ENCODE measurements at regions not wholly inside any gene's neighbourhood (a gene's known extent, or its start where the extent isn't known, plus 50 kb on each side); places are given as distances from the start of the nearest gene placed in this dataset.

DNA sequence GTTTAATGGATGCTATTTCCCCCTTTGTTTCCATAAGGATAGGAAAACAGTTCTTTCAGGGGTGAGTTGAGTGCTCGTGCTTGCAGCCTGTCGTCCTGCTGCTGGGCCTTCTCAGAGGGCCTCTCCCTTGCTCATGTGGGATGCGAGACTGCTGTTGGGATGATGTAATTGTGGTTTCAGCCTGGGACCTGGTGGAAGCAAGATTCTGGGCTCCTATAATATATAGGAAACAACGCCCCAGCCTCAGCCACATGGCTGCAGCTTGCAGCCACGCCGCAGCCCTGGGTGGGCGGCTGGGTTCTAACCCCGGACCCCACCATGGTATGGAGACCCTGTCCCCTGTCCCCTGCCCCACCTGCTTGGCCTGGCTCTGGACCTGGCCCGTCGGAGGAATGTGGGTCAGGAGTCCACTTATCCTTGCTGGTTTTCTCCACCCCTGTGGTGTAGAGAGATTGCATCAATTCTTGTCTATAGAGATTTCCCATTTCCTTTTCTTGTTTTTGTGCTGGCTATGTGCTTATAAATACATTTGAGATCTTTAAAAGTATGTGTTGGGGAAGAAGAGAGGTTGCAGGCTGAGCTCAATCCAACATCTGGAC lies 357.8 kb downstream of the SIPA1L2 start:
- no peak for DNase-seq

DNA sequence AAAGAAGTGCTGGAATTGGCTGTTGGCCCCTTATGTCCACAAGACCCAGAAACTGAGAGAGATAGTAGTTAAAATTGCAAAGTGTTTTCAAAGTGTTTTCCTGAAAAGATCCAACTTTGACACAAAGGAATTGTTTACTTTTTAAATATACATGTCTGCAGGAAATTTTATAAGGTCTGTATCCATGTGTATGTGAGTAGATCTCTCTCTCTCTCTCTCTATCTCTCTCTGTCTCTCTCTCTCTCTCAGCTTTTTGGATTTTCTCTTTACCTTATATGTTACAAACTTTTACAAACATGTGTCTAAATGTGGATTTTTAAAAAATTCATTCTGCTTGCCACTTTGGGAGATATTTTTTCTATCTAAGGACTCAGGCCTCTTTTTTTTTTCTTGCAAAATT lies 358.6 kb downstream of the SIPA1L2 start:
- DNase-seq, result no peak

DNA sequence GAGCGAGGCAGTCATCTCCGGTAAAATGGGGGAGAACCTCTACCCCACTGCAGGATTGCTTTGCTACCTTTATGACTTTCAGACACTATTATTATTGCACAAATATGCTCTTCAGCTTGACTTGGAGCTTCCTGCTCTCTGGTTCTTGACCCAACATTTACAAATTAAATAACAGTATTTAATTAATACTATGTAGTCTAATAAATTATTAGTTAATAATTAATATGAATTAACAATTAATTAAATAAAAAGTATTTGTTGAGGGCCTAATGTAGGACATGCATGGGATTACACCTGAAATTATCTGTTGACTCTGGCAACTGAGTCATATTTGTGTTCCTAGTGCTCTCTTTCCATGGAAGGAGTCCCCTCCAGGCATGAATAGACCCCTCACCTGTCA lies 359.9 kb downstream of the SIPA1L2 start:
- no peak for DNase-seq

- DNase-seq, result no peak
Observed at GRCh38 chr1:232267837-232268598, 361.9 kb downstream of the SIPA1L2 start.

- no peak for DNase-seq
Observed at GRCh38 chr1:232267092-232267836, 362.7 kb downstream of the SIPA1L2 start.

DNA sequence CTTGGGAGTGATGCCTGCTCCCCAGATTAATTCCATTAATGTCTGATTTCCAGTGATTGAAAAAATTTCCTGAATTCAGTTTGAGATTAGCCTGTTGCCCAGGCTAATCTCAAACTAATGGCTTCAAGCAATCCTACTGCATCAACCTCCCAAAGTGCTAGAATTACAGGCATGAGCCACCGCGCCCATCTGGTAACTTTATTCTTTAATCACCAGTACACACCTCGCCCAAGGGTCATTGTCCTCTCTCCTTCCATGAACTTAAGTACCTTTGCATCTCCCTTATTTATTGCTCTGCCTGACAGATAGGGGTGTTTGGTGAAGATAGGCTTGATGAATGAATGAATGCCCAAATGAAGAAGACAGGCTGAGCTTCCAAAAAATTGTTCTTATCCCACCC lies 366.5 kb downstream of the SIPA1L2 start:
- DNase-seq, result no peak

GRCh38 chr1:232262991-232263390 lies 366.9 kb downstream of the SIPA1L2 start:
- no peak for DNase-seq

GRCh38 chr1:232260861-232261260 lies 369.1 kb downstream of the SIPA1L2 start:
- no peak for DNase-seq

DNA sequence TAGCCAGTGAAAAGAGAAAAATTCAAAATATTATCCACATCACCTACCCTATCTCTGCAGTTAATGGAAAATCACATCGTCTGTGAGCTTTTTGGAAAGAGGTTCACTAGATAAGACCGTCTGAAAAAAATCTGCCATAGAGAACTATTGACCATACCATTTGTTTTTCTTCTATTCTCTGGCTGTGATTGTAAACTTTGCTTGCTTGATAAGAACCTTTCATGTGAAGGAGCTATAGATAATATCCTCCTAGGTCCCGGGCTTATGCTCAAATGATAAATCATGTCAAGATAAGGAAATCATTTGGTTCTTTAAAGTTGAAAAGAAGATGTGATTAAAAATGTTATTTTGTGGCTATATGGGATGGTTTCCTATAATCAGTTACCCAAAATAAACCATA lies 369.9 kb downstream of the SIPA1L2 start:
- no peak for DNase-seq

DNA sequence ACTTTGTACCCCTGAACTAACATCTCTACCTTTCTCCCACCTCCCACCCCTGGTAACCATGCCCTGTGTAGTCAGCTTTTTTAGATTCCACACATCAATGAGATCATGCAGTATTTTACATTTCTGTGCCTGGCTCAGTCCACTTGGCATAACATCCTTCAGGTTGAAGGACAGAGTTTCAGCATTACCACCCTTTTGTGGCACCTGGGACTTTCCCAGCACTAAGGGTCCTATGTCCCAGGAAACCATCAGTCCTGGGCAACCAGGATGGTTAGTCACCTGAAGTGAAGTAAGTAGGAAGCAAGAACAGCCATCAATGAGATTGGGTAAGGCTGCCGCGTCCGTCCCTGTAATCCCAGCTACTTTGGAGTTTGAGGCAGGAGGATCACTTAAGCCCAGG lies 370.6 kb downstream of the SIPA1L2 start:
- no peak for DNase-seq

- DNase-seq, result no peak
Observed at GRCh38 chr1:232252546-232253118, 377.3 kb downstream of the SIPA1L2 start.

DNA sequence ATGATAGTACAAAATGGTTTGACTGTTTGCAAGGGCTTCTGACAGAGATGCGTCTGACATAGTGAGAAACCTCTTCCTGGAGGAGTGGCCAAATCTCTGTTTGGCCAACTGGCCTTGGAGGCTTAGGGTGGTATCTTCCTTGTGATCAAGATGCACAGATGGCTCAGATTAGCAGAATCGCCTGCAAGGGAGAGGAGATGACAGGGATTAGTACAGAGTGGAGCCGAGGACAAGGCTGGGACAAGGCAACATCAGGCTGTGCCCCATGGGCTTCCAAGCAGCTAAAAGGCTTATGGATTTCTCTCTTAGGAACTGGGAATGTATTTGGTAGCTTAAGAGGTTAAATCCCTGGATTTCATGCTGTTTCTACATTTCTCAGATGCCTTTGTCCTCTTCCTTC lies 379.1 kb downstream of the SIPA1L2 start:
- no peak for DNase-seq

DNA sequence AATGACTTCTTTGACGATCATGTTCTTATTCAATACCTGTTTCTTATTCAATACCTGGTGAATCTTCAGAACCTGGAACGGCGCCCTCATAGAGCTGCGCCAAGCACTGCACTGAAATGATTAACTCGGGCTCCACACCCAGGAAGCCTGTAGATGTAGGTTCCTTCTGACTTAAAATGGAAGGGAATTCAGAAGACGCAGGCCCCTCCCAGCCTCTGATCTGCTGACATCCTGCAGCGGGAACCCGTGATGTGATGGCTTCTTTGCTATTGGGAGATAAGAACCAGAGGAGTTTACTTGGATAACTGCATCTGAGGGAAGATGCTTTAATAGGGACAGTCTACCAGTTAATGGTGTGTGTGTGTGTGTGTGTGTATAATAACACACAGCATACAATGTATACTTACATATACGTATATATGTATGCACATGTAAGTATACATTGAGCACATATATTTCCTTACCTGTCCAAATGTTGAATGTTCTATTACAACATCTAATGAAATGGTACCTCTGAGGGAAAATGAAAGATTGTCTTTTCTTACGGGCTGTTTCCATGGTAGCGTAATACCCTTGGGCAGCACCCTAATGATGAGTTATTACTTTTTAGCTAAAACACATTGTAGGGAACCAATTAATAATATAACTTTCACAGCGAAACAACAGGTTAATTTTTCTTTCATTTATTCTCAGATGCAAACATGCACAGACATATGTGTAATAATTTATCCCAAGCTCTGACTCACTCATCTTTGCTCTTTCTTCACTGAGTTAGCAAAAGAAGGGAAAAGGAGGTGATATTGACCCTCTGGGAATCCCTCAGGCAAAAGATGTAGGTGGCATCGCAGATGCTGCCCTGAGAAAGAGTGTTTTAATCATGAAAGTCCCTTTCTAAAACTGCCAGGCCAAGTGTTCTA lies 379.8 kb downstream of the SIPA1L2 start:
- no peak for DNase-seq

GRCh38 chr1:232249339-232249738 lies 380.6 kb downstream of the SIPA1L2 start:
- DNase-seq, result no peak

GRCh38 chr1:232248276-232248820 lies 381.6 kb downstream of the SIPA1L2 start:
- DNase-seq, result no peak

GRCh38 chr1:232247669-232248068 lies 382.3 kb downstream of the SIPA1L2 start:
- no peak for DNase-seq

- DNase-seq, result no peak
Observed at GRCh38 chr1:232244426-232244825, 385.5 kb downstream of the SIPA1L2 start.

DNA sequence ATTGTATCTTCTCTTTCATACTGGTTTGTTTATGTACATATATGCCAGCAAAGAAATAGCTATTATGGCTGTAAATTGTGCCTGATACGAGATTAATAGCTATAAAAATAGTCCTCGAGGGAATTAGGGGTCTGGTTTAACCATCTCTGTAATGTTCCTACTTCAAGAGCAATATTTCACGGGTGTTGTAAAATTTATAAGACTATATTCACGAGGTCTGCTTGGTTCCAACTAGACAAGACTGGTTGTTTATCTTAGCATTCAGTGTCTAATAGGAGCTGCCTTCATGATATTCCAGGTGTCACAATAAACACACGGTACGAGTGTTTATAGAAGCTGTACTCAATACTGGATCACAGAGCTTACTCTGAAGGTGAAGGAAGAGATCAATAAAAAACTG lies 389.9 kb downstream of the SIPA1L2 start:
- DNase-seq, result no peak

GRCh38 chr1:232239522-232239921 lies 390.4 kb downstream of the SIPA1L2 start:
- no peak for DNase-seq

- no peak for DNase-seq
Observed at GRCh38 chr1:232238009-232238408, 391.9 kb downstream of the SIPA1L2 start.

DNA sequence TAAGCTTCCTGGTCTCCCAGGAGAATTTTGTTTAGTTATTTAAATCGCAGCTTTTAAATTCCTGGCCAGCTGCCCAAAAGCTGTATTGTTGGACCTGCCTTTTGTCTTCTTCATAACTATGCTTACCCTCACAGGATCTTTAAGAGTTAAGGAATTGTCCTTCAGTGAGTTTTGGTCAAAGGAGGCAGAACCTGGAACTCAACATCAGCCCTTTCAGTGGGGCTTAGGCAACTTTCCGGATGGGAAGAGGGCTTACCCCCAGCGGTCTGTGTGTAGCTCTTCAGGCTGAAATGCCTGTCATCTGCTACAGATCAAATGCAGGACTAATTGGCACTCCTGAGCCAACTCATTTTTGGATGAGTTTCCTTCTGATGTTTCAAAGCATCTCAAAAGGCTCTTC lies 402.6 kb downstream of the SIPA1L2 start:
- no peak for DNase-seq

- no peak for DNase-seq
Observed at GRCh38 chr1:232226197-232226712, 403.7 kb downstream of the SIPA1L2 start.

Data from AML-193 (cell line).